Suprapubic skin (tissue), 4 donors: ENCODE measurements at regions not wholly inside any gene's neighbourhood (a gene's known extent, or its start where the extent isn't known, plus 50 kb on each side); places are given as distances from the start of the nearest gene placed in this dataset.

Experiments used
- DNase-seq, 2 donors: peaks; one replicate each; pipeline ENCODE4 v3.0.0-alpha.2; 2019; ENCODE audit warnings: low spot score in 2 of 2
- H3K27ac ChIP-seq: fragments of 200-600 bp; sonication (generic); one replicate; pipeline ENCODE4 v1.5.1; 2019
- H3K27me3 ChIP-seq: fragments of 200-600 bp; sonication (generic); one replicate; pipeline ENCODE4 v1.5.1; 2019
- H3K36me3 ChIP-seq: fragments of 200-600 bp; sonication (generic); one replicate; pipeline ENCODE4 v1.5.1; 2019
- H3K4me1 ChIP-seq: fragments of 200-600 bp; sonication (generic); one replicate; pipeline ENCODE4 v1.5.1; 2019
- H3K4me3 ChIP-seq: fragments of 200-600 bp; sonication (generic); one replicate; pipeline ENCODE4 v1.5.1; 2019; ENCODE audit warnings: mild to moderate bottlenecking
- H3K9me3 ChIP-seq: fragments of 200-600 bp; sonication (generic); one replicate; pipeline ENCODE4 v1.5.1; 2019
- CTCF ChIP-seq, 2 donors: fragments of 200-600 bp in 1 of 2; fragments of 450-650 bp in 1 of 2; sonication (generic) in 1 of 2; IDR thresholded peaks; one replicate each; pipeline ENCODE4 v1.5.1; 2016 to 2019; ENCODE audit warnings: antibody characterized with exemption in 2 of 2, mild to moderate bottlenecking in 1 of 2, moderate library complexity in 1 of 2
- EP300 ChIP-seq: sonication (generic); formaldehyde crosslinking; IDR thresholded peaks from one replicate; pipeline ENCODE4 v1.6.1; 2017; ENCODE audit warnings: antibody characterized with exemption
- POLR2A ChIP-seq, 2 donors: fragments of 450-650 bp; IDR thresholded peaks; one replicate each; pipeline ENCODE4 v1.6.1; 2017; ENCODE audit warnings: antibody characterized with exemption in 2 of 2, mild to moderate bottlenecking in 2 of 2, moderate library complexity in 2 of 2
- POLR2AphosphoS5 ChIP-seq, 3 donors: sonication (generic); formaldehyde crosslinking; IDR thresholded peaks; one replicate each; pipeline ENCODE4 v1.6.1; 2017; ENCODE audit warnings: antibody characterized with exemption in 3 of 3
- WGBS: methylation state at CpG from one replicate; pipeline ENCODE4 v1.1.5; 2018; 5-methylcytosine and 5-hydroxymethylcytosine counted together

DNA sequence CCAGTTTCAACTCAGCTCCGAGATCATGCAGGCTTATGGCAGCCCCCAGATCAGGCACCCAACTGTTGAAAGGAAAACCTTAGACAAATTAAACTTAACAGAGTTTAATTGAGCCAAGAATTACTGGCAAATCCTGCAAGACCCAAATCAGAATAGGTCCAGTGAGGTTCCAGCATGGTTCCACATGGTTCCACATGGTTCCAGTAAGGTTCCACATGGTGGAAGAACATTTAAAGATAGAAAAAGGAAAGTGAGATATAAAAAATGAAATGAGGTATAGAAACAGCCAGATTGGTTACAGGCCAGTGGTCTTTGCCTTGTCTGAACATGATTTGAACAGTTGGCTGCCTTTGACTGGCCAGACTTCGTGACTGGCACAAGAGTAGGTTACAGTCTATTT, 288.8 kb upstream of the LRRC7 start:
- H3K4me3 ChIP-seq = no peak overlapping the region
- TF ChIP-seq CTCF (IDR thresholded peaks at IDR 0.05) = no peak
- TF ChIP-seq POLR2AphosphoS5 (IDR thresholded peaks at IDR 0.05) = no peak
- no peak for TF ChIP-seq EP300
- no peak for TF ChIP-seq POLR2A (IDR thresholded peaks at IDR 0.05)
- no peak for DNase-seq
- H3K9me3 ChIP-seq = no peaks in the 10 kb centered on the region
- H3K27ac ChIP-seq = no peak overlapping the region
- H3K27me3 ChIP-seq = no peaks in the 10 kb centered on the region
- no peaks in the 10 kb centered on the region for H3K36me3 ChIP-seq
- WGBS = 89% methylated on average over 2 of the region's 2 CpGs
- H3K4me1 ChIP-seq = no peaks in the 10 kb centered on the region

DNA sequence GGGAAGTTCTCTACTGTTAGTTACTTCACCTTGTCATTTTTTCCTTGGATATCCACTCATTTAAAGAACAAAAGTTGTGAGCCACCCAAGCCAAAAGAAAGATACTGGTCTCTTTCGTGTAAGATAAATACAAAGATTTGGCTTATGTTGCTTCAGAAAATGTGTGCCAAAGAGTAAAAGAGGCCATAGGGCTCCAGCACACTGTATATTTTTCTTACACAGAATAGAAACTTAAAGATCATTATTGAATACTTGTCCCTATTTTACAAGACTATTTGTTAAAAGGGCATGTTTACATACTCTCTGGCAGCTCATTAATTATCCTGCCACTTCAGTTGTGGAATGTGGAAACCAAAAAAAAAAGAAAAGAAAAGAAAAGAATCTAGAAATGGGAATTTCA, 284.2 kb upstream of the LRRC7 start:
- 50% methylated on average over 1 of the region's 1 CpG for WGBS
- no peak overlapping the region for H3K27ac ChIP-seq
- H3K27me3 ChIP-seq = no peaks in the 10 kb centered on the region
- TF ChIP-seq POLR2A (IDR thresholded peaks at IDR 0.05) (no peak), EP300 (no peak), POLR2AphosphoS5 (IDR thresholded peaks at IDR 0.05) (no peak), CTCF (IDR thresholded peaks at IDR 0.05) (no peak)
- no peaks in the 10 kb centered on the region for H3K4me1 ChIP-seq
- DNase-seq = no peak
- H3K36me3 ChIP-seq = no peaks in the 10 kb centered on the region
- no peak overlapping the region for H3K4me3 ChIP-seq
- H3K9me3 ChIP-seq = no peaks in the 10 kb centered on the region

GRCh38 chr1:69284508-69284907, 283.2 kb upstream of the LRRC7 start:
- 96% methylated on average over 1 of the region's 1 CpG for WGBS
- TF ChIP-seq POLR2AphosphoS5 (IDR thresholded peaks at IDR 0.05) (no peak), CTCF (IDR thresholded peaks at IDR 0.05) (no peak), EP300 (no peak), POLR2A (IDR thresholded peaks at IDR 0.05) (no peak)
- H3K27ac ChIP-seq = no peak overlapping the region
- no peaks in the 10 kb centered on the region for H3K27me3 ChIP-seq
- DNase-seq = no peak
- no peaks in the 10 kb centered on the region for H3K4me1 ChIP-seq
- H3K9me3 ChIP-seq = no peaks in the 10 kb centered on the region
- H3K4me3 ChIP-seq = no peak overlapping the region
- H3K36me3 ChIP-seq = no peaks in the 10 kb centered on the region

DNA sequence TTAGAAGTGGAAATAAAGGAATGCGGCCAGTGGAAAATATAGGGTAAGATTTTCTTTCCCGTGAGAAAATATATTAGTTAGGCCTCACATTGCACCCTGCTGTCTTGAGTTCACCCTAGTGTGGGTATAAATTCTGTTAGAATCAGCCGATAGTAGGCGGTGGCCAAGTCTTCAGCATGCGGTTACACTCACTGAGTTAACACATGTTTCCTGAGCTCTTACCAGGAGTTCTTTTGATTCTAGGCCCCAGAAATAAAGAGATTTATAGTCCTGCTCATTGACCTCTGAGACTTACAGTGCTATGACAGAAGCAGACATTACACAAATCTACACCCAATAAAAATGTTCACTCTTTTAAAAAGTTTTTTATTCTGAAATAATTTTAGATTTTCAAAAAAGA, 279.3 kb upstream of the LRRC7 start:
- TF ChIP-seq CTCF (IDR thresholded peaks at IDR 0.05) (no peak), POLR2AphosphoS5 (IDR thresholded peaks at IDR 0.05) (no peak), EP300 (no peak)
- 91% methylated on average over 5 of the region's 5 CpGs for WGBS
- H3K27me3 ChIP-seq = no peaks in the 10 kb centered on the region
- no peaks in the 10 kb centered on the region for H3K9me3 ChIP-seq
- H3K4me1 ChIP-seq = no peaks in the 10 kb centered on the region
- no peak for DNase-seq
- no peak overlapping the region for H3K27ac ChIP-seq
- H3K36me3 ChIP-seq = no peaks in the 10 kb centered on the region
- no peak overlapping the region for H3K4me3 ChIP-seq

- Histone ChIP-seq H3K9me3 (no peaks in the 10 kb centered on the region), H3K4me3 (no peak overlapping the region), H3K27ac (no peak overlapping the region), H3K4me1 (no peaks in the 10 kb centered on the region), H3K27me3 (no peaks in the 10 kb centered on the region), H3K36me3 (no peaks in the 10 kb centered on the region)
- no peak for DNase-seq
- TF ChIP-seq EP300 (no peak), POLR2A (IDR thresholded peaks at IDR 0.05) (no peak), POLR2AphosphoS5 (IDR thresholded peaks at IDR 0.05) (no peak)
- 50% methylated on average over 1 of the region's 1 CpG for WGBS
Measured at GRCh38 chr1:69290291-69290690, 277.4 kb upstream of the LRRC7 start.

GRCh38 chr1:69291541-69291940, 276.2 kb upstream of the LRRC7 start:
- Histone ChIP-seq H3K27ac (no peak overlapping the region), H3K27me3 (no peaks in the 10 kb centered on the region), H3K9me3 (no peaks in the 10 kb centered on the region), H3K4me3 (no peak overlapping the region), H3K36me3 (no peaks in the 10 kb centered on the region), H3K4me1 (no peaks in the 10 kb centered on the region)
- no peak for DNase-seq
- WGBS = 62% methylated on average over 4 of the region's 4 CpGs
- TF ChIP-seq POLR2AphosphoS5 (IDR thresholded peaks at IDR 0.05) (no peak), POLR2A (IDR thresholded peaks at IDR 0.05) (no peak), EP300 (no peak)
